ENCODE measurements at regions not wholly inside any gene's neighbourhood (a gene's known extent, or its start where the extent isn't known, plus 50 kb on each side); places are given as distances from the start of the nearest gene placed in this dataset.

GRCh38 chr6:22807818-22808217, 238.5 kb downstream of the HDGFL1 start:
- DNase-seq: no peak

GRCh38 chr6:22808466-22808865, 239.1 kb downstream of the HDGFL1 start:
- DNase-seq: peak in 1 of 3 donors; percentile 20

GRCh38 chr6:22809370-22809769, 240.0 kb downstream of the HDGFL1 start:
- DNase-seq: no peak

GRCh38 chr6:22819209-22819608, 249.8 kb downstream of the HDGFL1 start:
- DNase-seq: no peak

- DNase-seq: peak in 2 of 3 donors; percentile 26 to 34
Observed at GRCh38 chr6:22821664-22822320, 252.4 kb downstream of the HDGFL1 start.

GRCh38 chr6:22825210-22825609, 255.8 kb downstream of the HDGFL1 start:
- no peak for DNase-seq

- DNase-seq: no peak
Observed at GRCh38 chr6:22826961-22827360, 257.6 kb downstream of the HDGFL1 start.

GRCh38 chr6:22827760-22828159, 258.4 kb downstream of the HDGFL1 start:
- peak in 2 of 3 donors; percentile 9 to 20 for DNase-seq

GRCh38 chr6:22828179-22829062, 259.1 kb downstream of the HDGFL1 start:
- peak; percentile 74 to 95 (median 85) for DNase-seq

- no peak for DNase-seq
Observed at GRCh38 chr6:22829070-22829469, 259.7 kb downstream of the HDGFL1 start.

- no peak for DNase-seq
Observed at GRCh38 chr6:22830463-22830862, 261.1 kb downstream of the HDGFL1 start.

GRCh38 chr6:22833191-22833590, 263.8 kb downstream of the HDGFL1 start:
- DNase-seq: no peak

- DNase-seq: no peak
Observed at GRCh38 chr6:22838345-22838744, 269.0 kb downstream of the HDGFL1 start.

- DNase-seq: no peak
Observed at GRCh38 chr6:22845467-22845866, 276.1 kb downstream of the HDGFL1 start.

GRCh38 chr6:22848121-22848520, 278.8 kb downstream of the HDGFL1 start:
- no peak for DNase-seq

GRCh38 chr6:22849921-22850320, 280.6 kb downstream of the HDGFL1 start:
- DNase-seq: no peak

- no peak for DNase-seq
Observed at GRCh38 chr6:22852101-22852500, 282.7 kb downstream of the HDGFL1 start.

- peak; percentile 58 to 86 (median 72) for DNase-seq
Observed at GRCh38 chr6:22873513-22874136, 304.3 kb downstream of the HDGFL1 start.

GRCh38 chr6:22875845-22876244, 306.5 kb downstream of the HDGFL1 start:
- DNase-seq: no peak

GRCh38 chr6:22878324-22878701, 308.9 kb downstream of the HDGFL1 start:
- no peak for DNase-seq

GRCh38 chr6:22878706-22879105, 309.3 kb downstream of the HDGFL1 start:
- no peak for DNase-seq

- peak in 2 of 3 donors; percentile 49 to 93 for DNase-seq
Observed at GRCh38 chr6:22880686-22881433, 311.5 kb downstream of the HDGFL1 start.
